OCI-LY1 (cell line): ENCODE measurements at regions not wholly inside any gene's neighbourhood (a gene's known extent, or its start where the extent isn't known, plus 50 kb on each side); places are given as distances from the start of the nearest gene placed in this dataset.

ENCODE experiments used
- EZH2 ChIP-seq: fragments of 200-600 bp; sonication (generic), shearing (Covaris generic); IDR thresholded peaks from 2 replicates; pipeline ENCODE4 v1.8.0; 2017; ENCODE audit warnings: borderline replicate concordance, mixed run types, mild to moderate bottlenecking, antibody characterized with exemption, low read length, moderate library complexity, mixed read lengths
- TF ChIP-seq, protein P1 (sequence below): fragments of 200-600 bp; sonication (generic), shearing (Covaris generic); IDR thresholded peaks from 2 replicates; pipeline ENCODE4 v1.5.1; 2017; ENCODE audit warnings: mild to moderate bottlenecking, antibody characterized with exemption, low read length, moderate library complexity, mixed read lengths

- TF ChIP-seq, protein P1, sequence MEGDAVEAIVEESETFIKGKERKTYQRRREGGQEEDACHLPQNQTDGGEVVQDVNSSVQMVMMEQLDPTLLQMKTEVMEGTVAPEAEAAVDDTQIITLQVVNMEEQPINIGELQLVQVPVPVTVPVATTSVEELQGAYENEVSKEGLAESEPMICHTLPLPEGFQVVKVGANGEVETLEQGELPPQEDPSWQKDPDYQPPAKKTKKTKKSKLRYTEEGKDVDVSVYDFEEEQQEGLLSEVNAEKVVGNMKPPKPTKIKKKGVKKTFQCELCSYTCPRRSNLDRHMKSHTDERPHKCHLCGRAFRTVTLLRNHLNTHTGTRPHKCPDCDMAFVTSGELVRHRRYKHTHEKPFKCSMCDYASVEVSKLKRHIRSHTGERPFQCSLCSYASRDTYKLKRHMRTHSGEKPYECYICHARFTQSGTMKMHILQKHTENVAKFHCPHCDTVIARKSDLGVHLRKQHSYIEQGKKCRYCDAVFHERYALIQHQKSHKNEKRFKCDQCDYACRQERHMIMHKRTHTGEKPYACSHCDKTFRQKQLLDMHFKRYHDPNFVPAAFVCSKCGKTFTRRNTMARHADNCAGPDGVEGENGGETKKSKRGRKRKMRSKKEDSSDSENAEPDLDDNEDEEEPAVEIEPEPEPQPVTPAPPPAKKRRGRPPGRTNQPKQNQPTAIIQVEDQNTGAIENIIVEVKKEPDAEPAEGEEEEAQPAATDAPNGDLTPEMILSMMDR = no peak
- TF ChIP-seq EZH2 = no peak
These were observed 886.1 kb upstream of the MIR17HG start for GRCh38 chr13:90461398-90461797.
